COLO668 (cell line): ENCODE measurements at regions not wholly inside any gene's neighbourhood (a gene's known extent, or its start where the extent isn't known, plus 50 kb on each side); places are given as distances from the start of the nearest gene placed in this dataset.
"Not testable (repeated sequence)": the region's sequence is repeated elsewhere in the genome, so short reads cannot be mapped to it uniquely, and the experiment has no call there.

Source experiments
- DNase-seq: peaks from one replicate; lab custom pipeline; 2025; ENCODE audit not compliant: unreplicated experiment; lab: John Stamatoyannopoulos, UW

- no peak for DNase-seq
These were observed 102.9 kb upstream of the TCF21 start for GRCh38 chr6:133786016-133786415.

- no peak for DNase-seq
These were observed 101.8 kb upstream of the TCF21 start for GRCh38 chr6:133787122-133787521.

GRCh38 chr6:133787859-133788505, 100.9 kb upstream of the TCF21 start:
- DNase-seq: no peak

GRCh38 chr6:133788556-133788955, 100.4 kb upstream of the TCF21 start:
- no peak for DNase-seq

GRCh38 chr6:133789449-133789848, 99.5 kb upstream of the TCF21 start:
- DNase-seq: not testable (repeated sequence)

- DNase-seq: not testable (repeated sequence)
These were observed 98.2 kb upstream of the TCF21 start for GRCh38 chr6:133790756-133791155.

GRCh38 chr6:133795051-133795450, 93.9 kb upstream of the TCF21 start:
- DNase-seq: not testable (repeated sequence)

- no peak for DNase-seq
These were observed 92.7 kb upstream of the TCF21 start for GRCh38 chr6:133796235-133796634.

- DNase-seq: no peak
These were observed 89.9 kb upstream of the TCF21 start for GRCh38 chr6:133799043-133799442.

GRCh38 chr6:133802861-133803260, 86.1 kb upstream of the TCF21 start:
- no peak for DNase-seq

- DNase-seq: no peak
These were observed 84.6 kb upstream of the TCF21 start for GRCh38 chr6:133804265-133804664.

- no peak for DNase-seq
These were observed 83.0 kb upstream of the TCF21 start for GRCh38 chr6:133805876-133806275.

GRCh38 chr6:133806382-133807140, 82.4 kb upstream of the TCF21 start:
- no peak for DNase-seq

- DNase-seq: no peak
These were observed 81.4 kb upstream of the TCF21 start for GRCh38 chr6:133807501-133807900.

GRCh38 chr6:133809406-133809805, 79.5 kb upstream of the TCF21 start:
- no peak for DNase-seq

- DNase-seq: no peak
These were observed 77.4 kb upstream of the TCF21 start for GRCh38 chr6:133811557-133811956.

GRCh38 chr6:133812446-133812845, 76.5 kb upstream of the TCF21 start:
- not testable (repeated sequence) for DNase-seq

GRCh38 chr6:133814238-133814637, 74.7 kb upstream of the TCF21 start:
- no peak for DNase-seq

- DNase-seq: no peak
These were observed 74.1 kb upstream of the TCF21 start for GRCh38 chr6:133814797-133815196.

- no peak for DNase-seq
These were observed 73.6 kb upstream of the TCF21 start for GRCh38 chr6:133815313-133815712.

- DNase-seq: no peak
These were observed 72.7 kb upstream of the TCF21 start for GRCh38 chr6:133816171-133816570.

GRCh38 chr6:133817460-133818047, 71.4 kb upstream of the TCF21 start:
- DNase-seq: peak; percentile 18
